Upper lobe of left lung (tissue), 6 donors: ENCODE measurements at regions not wholly inside any gene's neighbourhood (a gene's known extent, or its start where the extent isn't known, plus 50 kb on each side); places are given as distances from the start of the nearest gene placed in this dataset.

Experiments used
- ATAC-seq, 2 donors: fragments of 200-7000 bp; cut with Tn5 transposase; one replicate each; pipeline ENCODE4 v1.9.1; 2022; ENCODE audit warnings: mild to moderate bottlenecking in 2 of 2, moderate library complexity in 2 of 2; ENCODE audit not compliant: low FRiP score in 2 of 2
- DNase-seq, 2 donors: peaks; one replicate each; pipeline ENCODE4 v3.0.0-alpha.2; 2019 to 2020
- H3K27ac ChIP-seq, 4 donors: fragments of 200-600 bp; sonication (generic); one replicate each; pipeline ENCODE4 v1.5.1; 2016 to 2019
- H3K27me3 ChIP-seq, 4 donors: fragments of 200-600 bp; sonication (generic); one replicate each; pipeline ENCODE4 v1.5.1; 2017 to 2019
- H3K36me3 ChIP-seq, 4 donors: fragments of 200-600 bp; sonication (generic); one replicate each; pipeline ENCODE4 v1.5.1; 2016 to 2019
- H3K4me1 ChIP-seq, 4 donors: fragments of 200-600 bp; sonication (generic); one replicate each; pipeline ENCODE4 v1.5.1; 2018 to 2019
- H3K4me3 ChIP-seq, 4 donors: fragments of 200-600 bp; sonication (generic); one replicate each; pipeline ENCODE4 v1.5.1; 2017 to 2019; ENCODE audit warnings: mild to moderate bottlenecking in 2 of 4, moderate library complexity in 1 of 4
- H3K9me3 ChIP-seq, 4 donors: fragments of 200-600 bp; sonication (generic); one replicate each; pipeline ENCODE4 v1.5.1; 2018 to 2019
- EP300 ChIP-seq, 4 donors: sonication (generic); formaldehyde crosslinking; IDR thresholded peaks; one replicate each; pipeline ENCODE4 v1.5.1; 2017; ENCODE audit warnings: antibody characterized with exemption in 4 of 4, control low read depth in 2 of 4
- POLR2A ChIP-seq, 4 donors: fragments of 450-650 bp; IDR thresholded peaks; one replicate each; pipeline ENCODE4 v1.5.1; 2016 to 2017; ENCODE audit warnings: antibody characterized with exemption in 4 of 4, mild to moderate bottlenecking in 2 of 4
- POLR2AphosphoS5 ChIP-seq, 2 donors: sonication (generic); formaldehyde crosslinking; IDR thresholded peaks; one replicate each; pipeline ENCODE4 v1.5.1; 2017; ENCODE audit warnings: antibody characterized with exemption in 2 of 2
- WGBS, 2 donors: methylation state at CpG; one replicate each; pipeline ENCODE4 v1.1.5; 2017 to 2018; 5-methylcytosine and 5-hydroxymethylcytosine counted together
- TF ChIP-seq, protein P1 (sequence below), 6 experiments: fragments of 450-650 bp in 4 of 6; fragments of 200-600 bp in 2 of 6; sonication (generic) in 2 of 6; IDR thresholded peaks; one replicate each; pipeline ENCODE4 v1.5.1; 2016 to 2019; ENCODE audit warnings: antibody characterized with exemption in 6 of 6
- donor health status: DM: no; HTN: no; CAD: no; lungs with moderate emphysema.
- donor health status: DM: no; HTN: yes; CAD: no; lungs with severe emphysema.

DNA sequence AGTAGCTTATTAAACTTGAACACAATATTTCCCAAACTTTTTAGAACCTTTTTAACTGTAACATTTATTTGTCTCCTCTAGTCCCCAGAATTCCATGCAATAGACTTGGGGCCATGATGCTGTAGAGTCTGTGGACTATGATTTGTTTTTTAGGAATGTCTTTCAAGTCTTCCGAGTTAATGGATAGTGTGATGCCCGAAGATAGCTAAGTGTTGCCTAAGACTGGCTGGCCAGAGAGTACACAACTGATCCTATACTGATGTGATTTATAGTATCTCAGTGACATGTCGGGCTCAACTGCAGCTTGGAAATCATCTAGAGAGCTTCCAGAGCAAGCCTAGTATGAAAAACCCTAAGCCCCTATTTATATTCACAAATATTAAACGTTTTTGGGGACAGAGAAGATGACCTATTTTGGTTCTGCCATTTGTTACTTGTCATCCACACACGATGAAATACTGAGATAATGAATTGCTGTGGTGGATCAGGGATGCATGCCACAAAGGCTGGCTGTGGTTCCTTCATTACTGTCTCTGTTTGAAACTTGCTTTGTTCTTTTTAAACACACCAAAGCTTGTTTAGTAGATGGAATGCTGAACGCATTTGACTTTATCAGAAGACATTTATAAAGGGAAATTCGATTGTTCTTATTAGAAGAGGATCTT, 507.4 kb downstream of the TAFA4 start:
- H3K27me3 ChIP-seq: no peaks in the 10 kb centered on the region
- ATAC-seq (no peak), DNase-seq (no peak)
- no peak overlapping the region for H3K27ac ChIP-seq
- TF ChIP-seq EP300 (IDR thresholded peaks at IDR 0.05): no peak
- no peaks in the 10 kb centered on the region for H3K36me3 ChIP-seq
- WGBS, 2 donors: 63 to 65% methylated on average over 7 of the region's 7 CpGs
- H3K4me1 ChIP-seq: no peaks in the 10 kb centered on the region
- H3K4me3 ChIP-seq: no peak overlapping the region
- H3K9me3 ChIP-seq: no peaks in the 10 kb centered on the region

DNA sequence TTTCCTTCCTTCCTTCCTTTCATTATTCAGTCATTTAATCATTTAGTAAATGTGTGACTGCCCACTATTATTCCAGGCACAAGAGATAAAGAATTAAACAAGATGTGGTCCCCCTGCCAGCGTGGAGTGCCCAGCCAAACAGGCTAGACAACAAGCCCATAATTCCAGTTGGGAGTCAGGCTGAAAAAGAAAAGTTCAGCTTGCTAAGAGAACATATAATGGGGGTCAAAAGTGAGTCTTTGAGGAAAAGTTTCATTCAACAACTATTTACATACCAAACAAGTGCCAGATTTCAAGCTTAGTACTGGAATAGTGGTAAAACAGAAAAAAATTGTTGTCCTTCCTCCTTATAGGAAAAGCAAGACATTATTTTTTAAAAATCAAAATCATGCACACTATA, 523.7 kb downstream of the TAFA4 start:
- ATAC-seq (no peak), DNase-seq (no peak)
- H3K4me3 ChIP-seq: no peak overlapping the region
- no peak overlapping the region for H3K27ac ChIP-seq
- H3K9me3 ChIP-seq: no peaks in the 10 kb centered on the region
- no peaks in the 10 kb centered on the region for H3K4me1 ChIP-seq
- no peaks in the 10 kb centered on the region for H3K36me3 ChIP-seq
- no peaks in the 10 kb centered on the region for H3K27me3 ChIP-seq
- 68 to 69% methylated on average over 1 of the region's 1 CpG for WGBS, 2 donors
- TF ChIP-seq, protein P1, sequence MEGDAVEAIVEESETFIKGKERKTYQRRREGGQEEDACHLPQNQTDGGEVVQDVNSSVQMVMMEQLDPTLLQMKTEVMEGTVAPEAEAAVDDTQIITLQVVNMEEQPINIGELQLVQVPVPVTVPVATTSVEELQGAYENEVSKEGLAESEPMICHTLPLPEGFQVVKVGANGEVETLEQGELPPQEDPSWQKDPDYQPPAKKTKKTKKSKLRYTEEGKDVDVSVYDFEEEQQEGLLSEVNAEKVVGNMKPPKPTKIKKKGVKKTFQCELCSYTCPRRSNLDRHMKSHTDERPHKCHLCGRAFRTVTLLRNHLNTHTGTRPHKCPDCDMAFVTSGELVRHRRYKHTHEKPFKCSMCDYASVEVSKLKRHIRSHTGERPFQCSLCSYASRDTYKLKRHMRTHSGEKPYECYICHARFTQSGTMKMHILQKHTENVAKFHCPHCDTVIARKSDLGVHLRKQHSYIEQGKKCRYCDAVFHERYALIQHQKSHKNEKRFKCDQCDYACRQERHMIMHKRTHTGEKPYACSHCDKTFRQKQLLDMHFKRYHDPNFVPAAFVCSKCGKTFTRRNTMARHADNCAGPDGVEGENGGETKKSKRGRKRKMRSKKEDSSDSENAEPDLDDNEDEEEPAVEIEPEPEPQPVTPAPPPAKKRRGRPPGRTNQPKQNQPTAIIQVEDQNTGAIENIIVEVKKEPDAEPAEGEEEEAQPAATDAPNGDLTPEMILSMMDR (IDR thresholded peaks at IDR 0.05): no peak
- TF ChIP-seq POLR2A (IDR thresholded peaks at IDR 0.05) (no peak), EP300 (IDR thresholded peaks at IDR 0.05) (no peak), POLR2AphosphoS5 (IDR thresholded peaks at IDR 0.05) (no peak)

DNA sequence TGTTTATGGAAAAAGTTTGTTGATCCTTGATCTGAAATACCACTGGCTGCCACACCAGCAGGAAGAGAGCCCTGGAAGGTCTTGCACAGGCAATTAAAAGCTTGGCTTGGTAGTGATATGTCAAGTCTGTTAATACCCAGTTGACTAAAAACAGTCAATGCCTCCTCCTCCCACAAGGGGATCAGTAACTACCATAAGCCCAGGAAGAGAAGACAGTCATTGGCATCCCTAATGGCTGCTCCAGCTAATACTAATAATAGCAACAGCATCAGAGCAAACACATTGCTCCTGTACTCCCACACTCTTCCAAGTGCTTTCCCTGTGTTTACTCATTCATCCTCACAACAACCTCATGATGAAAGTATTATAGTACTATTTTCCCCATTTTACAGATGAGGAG, 528.6 kb downstream of the TAFA4 start:
- Histone ChIP-seq H3K27me3 (no peaks in the 10 kb centered on the region), H3K36me3 (no peaks in the 10 kb centered on the region), H3K9me3 (no peaks in the 10 kb centered on the region), H3K4me3 (no peak overlapping the region), H3K27ac (no peak overlapping the region), H3K4me1 (no peaks in the 10 kb centered on the region)
- ATAC-seq: no peak
- TF ChIP-seq, protein P1 (IDR thresholded peaks at IDR 0.05): no peak
- TF ChIP-seq POLR2AphosphoS5 (IDR thresholded peaks at IDR 0.05) (no peak), EP300 (IDR thresholded peaks at IDR 0.05) (no peak), POLR2A (IDR thresholded peaks at IDR 0.05) (no peak)
- no peak for DNase-seq

DNA sequence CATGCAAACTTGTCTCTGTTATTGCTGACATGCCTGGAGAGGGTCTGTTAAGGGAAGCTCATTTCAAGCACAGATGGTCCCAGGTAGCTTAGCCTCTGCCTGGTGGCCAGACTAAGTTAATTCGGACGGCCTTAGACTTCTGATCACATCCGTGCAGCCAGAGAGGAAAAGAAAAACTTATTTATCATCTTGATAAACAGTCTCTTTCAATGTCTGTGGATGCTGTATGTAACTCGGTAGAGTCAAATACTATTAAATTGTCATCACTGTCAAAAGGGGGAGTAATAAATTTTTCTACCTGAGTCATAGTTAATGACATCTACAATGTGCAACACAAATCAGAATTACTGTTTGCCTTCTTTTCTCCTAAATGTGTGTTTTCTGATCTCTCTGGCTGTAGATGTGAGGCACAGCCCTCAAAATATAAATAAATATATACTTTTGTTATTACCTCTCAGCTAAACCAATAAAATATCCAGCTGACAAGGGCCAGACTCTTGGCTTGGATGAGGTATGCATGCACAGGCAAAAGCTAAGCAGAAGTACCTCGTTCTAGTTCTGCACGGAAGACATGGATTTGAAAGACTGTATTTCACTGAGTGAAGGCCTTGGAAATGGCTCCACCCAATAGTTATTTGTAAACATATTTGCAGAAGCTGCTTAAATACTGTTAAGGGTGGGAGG, 530.0 kb downstream of the TAFA4 start:
- Histone ChIP-seq H3K9me3 (no peaks in the 10 kb centered on the region), H3K27me3 (no peaks in the 10 kb centered on the region), H3K4me3 (no peak overlapping the region), H3K27ac (no peak overlapping the region), H3K4me1 (no peaks in the 10 kb centered on the region), H3K36me3 (no peaks in the 10 kb centered on the region)
- no peak for TF ChIP-seq POLR2AphosphoS5 (IDR thresholded peaks at IDR 0.05)
- no peak for TF ChIP-seq EP300 (IDR thresholded peaks at IDR 0.05)
- TF ChIP-seq, protein P1 (IDR thresholded peaks at IDR 0.05): no peak
- TF ChIP-seq POLR2A (IDR thresholded peaks at IDR 0.05): no peak
- WGBS, 2 donors: 73 to 78% methylated on average over 6 of the region's 6 CpGs
- peak in 1 of 2 donors; percentile 43 for ATAC-seq
- no peak for DNase-seq

DNA sequence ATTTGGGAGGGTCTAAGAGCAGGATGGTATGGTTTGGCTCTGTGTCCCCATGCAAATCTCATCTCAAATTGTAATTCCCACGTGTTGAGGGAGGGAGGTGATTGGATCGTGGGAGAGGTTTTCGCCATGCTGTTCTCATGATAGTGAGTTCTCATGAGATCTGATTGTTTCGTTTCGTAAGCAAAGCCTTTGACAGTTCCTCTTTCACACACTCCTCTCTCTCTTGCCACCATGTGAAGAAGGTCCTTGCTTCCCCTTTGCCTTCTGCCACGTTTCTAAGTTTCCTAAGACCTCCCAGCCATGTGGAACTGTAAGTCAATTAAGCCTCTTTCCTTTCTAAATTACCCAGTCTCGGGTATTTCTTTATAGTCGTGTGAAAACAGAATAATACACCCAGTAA, 553.7 kb downstream of the TAFA4 start:
- Histone ChIP-seq H3K36me3 (no peaks in the 10 kb centered on the region), H3K4me1 (no peaks in the 10 kb centered on the region), H3K27me3 (no peaks in the 10 kb centered on the region), H3K27ac (no peak overlapping the region), H3K4me3 (no peak overlapping the region), H3K9me3 (peaks cover 0 to 7% (median 0%) of the 10 kb centered on the region in 4 donors)
- TF ChIP-seq POLR2A (IDR thresholded peaks at IDR 0.05) (no peak), POLR2AphosphoS5 (IDR thresholded peaks at IDR 0.05) (no peak), EP300 (IDR thresholded peaks at IDR 0.05) (no peak)
- TF ChIP-seq, protein P1 (IDR thresholded peaks at IDR 0.05): no peak
- WGBS, 2 donors: 73 to 79% methylated on average over 8 of the region's 8 CpGs
- DNase-seq: no peak
- ATAC-seq: no peak
